SK-MEL-5 (cell line): ENCODE measurements at regions not wholly inside any gene's neighbourhood (a gene's known extent, or its start where the extent isn't known, plus 50 kb on each side); places are given as distances from the start of the nearest gene placed in this dataset.

ENCODE experiments used
- small RNA-seq, 2 experiments: library from RNA; depleted of rRNA; stranded (forward); fragments of <200 nt; gene quantifications; one replicate each; pipeline ENCODE3, GENCODE V24; 2014

Small RNAs in the stretch of these regions (small RNA-seq; reads per million reads assigned to genes)
- gene AC245505.1 (0 reads per million in 2 experiments), gene TRAJ30 (0 reads per million in 2 experiments), gene TRAJ31 (0 reads per million in 2 experiments), gene TRAJ32 (0 reads per million in 2 experiments), gene TRAJ33 (0 reads per million in 2 experiments), gene TRAJ34 (0 reads per million in 2 experiments), gene TRAJ35 (0 reads per million in 2 experiments), gene TRAJ36 (0 reads per million in 2 experiments), gene TRAJ37 (0 reads per million in 2 experiments), gene TRAJ38 (0 reads per million in 2 experiments), gene TRAJ39 (0 reads per million in 2 experiments), gene TRAJ40 (0 reads per million in 2 experiments), gene TRAJ41 (0 reads per million in 2 experiments), gene TRAJ42 (0 reads per million in 2 experiments), gene TRAJ43 (0 reads per million in 2 experiments), gene TRAJ44 (0 reads per million in 2 experiments), gene TRAJ45 (0 reads per million in 2 experiments), gene TRAJ46 (0 reads per million in 2 experiments), gene TRAJ47 (0 reads per million in 2 experiments), gene TRAJ48 (0 reads per million in 2 experiments), gene TRAJ49 (0 reads per million in 2 experiments), gene TRAJ50 (0 reads per million in 2 experiments), gene TRAJ51 (0 reads per million in 2 experiments), gene TRAJ52 (0 reads per million in 2 experiments), gene TRAJ53 (0 reads per million in 2 experiments), gene TRAJ54 (0 reads per million in 2 experiments), gene TRAJ55 (0 reads per million in 2 experiments), gene TRAJ56 (0 reads per million in 2 experiments), gene TRAJ57 (0 reads per million in 2 experiments), gene TRAJ58 (0 reads per million in 2 experiments), gene TRAJ59 (0 reads per million in 2 experiments), gene TRAJ60 (0 reads per million in 2 experiments), gene TRAJ61 (0 reads per million in 2 experiments), gene TRAV15 (0 reads per million in 2 experiments), gene TRDD1 (0 reads per million in 2 experiments), gene TRDD2 (0 reads per million in 2 experiments), gene TRDD3 (0 reads per million in 2 experiments), gene TRDJ1 (0 reads per million in 2 experiments), gene TRDJ2 (0 reads per million in 2 experiments), gene TRDJ3 (0 reads per million in 2 experiments), gene TRDJ4 (0 reads per million in 2 experiments), gene TRDV1 (0 reads per million in 2 experiments)
